IMR-90 (cell line): ENCODE measurements at regions not wholly inside any gene's neighbourhood (a gene's known extent, or its start where the extent isn't known, plus 50 kb on each side); places are given as distances from the start of the nearest gene placed in this dataset.

Experiments used
- ATAC-seq: fragments of 200-7000 bp; cut with Tn5 transposase; 2 replicates; pipeline ENCODE4 v1.9.1; 2020; ENCODE audit warnings: low read depth, mild to moderate bottlenecking, moderate library complexity
- BruUV-seq: library from RNA; stranded (reverse); fragments of 400-500 nt; replicated peaks from 2 replicates; lab custom pipeline; 2021; lab: Mats Ljungman, UMichigan
- CTCF ChIA-PET: fragments of 300-600 bp; formaldehyde crosslinking; extraction: SDS; loops from one replicate; lab custom pipeline; 2021; ENCODE audit warnings: antibody characterized with exemption; lab: Yijun Ruan, JAX
- POLR2A ChIA-PET: fragments of 300-600 bp; sonication (Branson Sonifier 250); formaldehyde crosslinking; loops from one replicate; lab custom pipeline; 2022; ENCODE audit warnings: antibody characterized with exemption; ENCODE audit not compliant: unreplicated experiment; lab: Charles Lee
- DNase-seq: peaks from one replicate; pipeline ENCODE4 v3.0.0; 2013
- H2AFZ ChIP-seq: replicated peaks from 2 replicates; pipeline ENCODE3; 2013; ENCODE audit warnings: low read length, mild to moderate bottlenecking; ENCODE audit not compliant: poor library complexity
- H2AK5ac ChIP-seq: 2 replicates; pipeline ENCODE4 v1.6.1; 2013; ENCODE audit warnings: low read depth, low read length, inconsistent platforms
- H2AK9ac ChIP-seq: replicated peaks from 2 replicates; pipeline ENCODE3; 2013; ENCODE audit warnings: mild to moderate bottlenecking, low read depth, low read length, moderate library complexity; ENCODE audit not compliant: poor library complexity
- H2BK120ac ChIP-seq: 2 replicates; pipeline ENCODE4 v1.6.1; 2013; ENCODE audit warnings: low read depth, low read length, inconsistent platforms
- H2BK15ac ChIP-seq: 3 replicates; pipeline ENCODE4 v1.6.1; 2013; ENCODE audit warnings: low read depth, low read length, inconsistent platforms
- H2BK20ac ChIP-seq: 2 replicates; pipeline ENCODE4 v1.6.1; 2013; ENCODE audit warnings: low read depth, mild to moderate bottlenecking, inconsistent platforms, low read length, moderate library complexity
- H2BK5ac ChIP-seq: 2 replicates; pipeline ENCODE4 v1.6.1; 2013; ENCODE audit warnings: mild to moderate bottlenecking, low read depth, low read length, inconsistent platforms; ENCODE audit not compliant: poor library complexity, severe bottlenecking
- H3K14ac ChIP-seq: replicated peaks from 2 replicates; pipeline ENCODE4 v1.6.1; 2013; ENCODE audit warnings: low read depth, low read length, inconsistent platforms
- H3K18ac ChIP-seq: 2 replicates; pipeline ENCODE4 v1.6.1; 2013; ENCODE audit warnings: low read depth, low read length, control low read depth
- H3K23ac ChIP-seq: 2 replicates; pipeline ENCODE4 v1.6.1; 2013; ENCODE audit warnings: low read depth, low read length, inconsistent platforms
- H3K27ac ChIP-seq: 2 replicates; pipeline ENCODE4 v1.5.1; 2013; ENCODE audit warnings: mild to moderate bottlenecking, control low read depth, low read length; ENCODE audit not compliant: insufficient read depth
- H3K27me3 ChIP-seq: 2 replicates; pipeline ENCODE4 v1.6.1; 2013; ENCODE audit warnings: low read length; ENCODE audit not compliant: control insufficient read depth, insufficient read depth
- H3K36me3 ChIP-seq: 2 replicates; pipeline ENCODE4 v1.6.1; 2013; ENCODE audit warnings: low read length, mixed read lengths; ENCODE audit not compliant: control insufficient read depth, insufficient read depth
- H3K4ac ChIP-seq: 2 replicates; pipeline ENCODE4 v1.6.1; 2013; ENCODE audit warnings: low read depth, low read length, inconsistent platforms
- H3K4me1 ChIP-seq: 2 replicates; pipeline ENCODE4 v1.6.1; 2013; ENCODE audit warnings: low read length, mixed read lengths; ENCODE audit not compliant: control insufficient read depth, insufficient read depth
- H3K4me2 ChIP-seq: 2 replicates; pipeline ENCODE4 v1.6.1; 2013; ENCODE audit warnings: low read depth, mild to moderate bottlenecking, control low read depth, low read length, moderate library complexity
- H3K4me3 ChIP-seq: 2 replicates; pipeline ENCODE4 v1.5.1; 2013; ENCODE audit warnings: low read depth, mild to moderate bottlenecking, control low read depth, low read length, moderate library complexity; ENCODE audit not compliant: insufficient read depth
- H3K56ac ChIP-seq: 2 replicates; pipeline ENCODE4 v1.6.1; 2013; ENCODE audit warnings: low read length, inconsistent platforms; ENCODE audit not compliant: insufficient read depth; ENCODE audit errors: extremely low read depth
- H3K79me1 ChIP-seq, 2 experiments: 2 replicates each; pipeline ENCODE4 v1.6.1; 2013; ENCODE audit warnings: low read length in 2 of 2, inconsistent platforms in 1 of 2, low read depth in 1 of 2
- H3K9ac ChIP-seq: 2 replicates; pipeline ENCODE4 v1.6.1; 2013; ENCODE audit warnings: low read depth, low read length, control low read depth
- H3K9me1 ChIP-seq: 2 replicates; pipeline ENCODE4 v1.6.1; 2013; ENCODE audit warnings: low read length, inconsistent platforms; ENCODE audit not compliant: insufficient read depth
- H3K9me3 ChIP-seq: 2 replicates; pipeline ENCODE4 v1.6.1; 2013; ENCODE audit warnings: low read length; ENCODE audit not compliant: control insufficient read depth, insufficient read depth
- H4K20me1 ChIP-seq: 2 replicates; pipeline ENCODE4 v1.6.1; 2013; ENCODE audit warnings: low read length, inconsistent platforms; ENCODE audit not compliant: insufficient read depth
- H4K5ac ChIP-seq: 2 replicates; pipeline ENCODE4 v1.6.1; 2013; ENCODE audit warnings: mild to moderate bottlenecking, low read depth, low read length, control low read depth
- H4K8ac ChIP-seq, 2 experiments: 2 replicates each; pipeline ENCODE4 v1.6.1; 2013; ENCODE audit warnings: low read depth in 2 of 2, low read length in 2 of 2, control low read depth in 1 of 2, inconsistent platforms in 1 of 2
- H4K91ac ChIP-seq: 2 replicates; pipeline ENCODE4 v1.6.1; 2013; ENCODE audit warnings: low read depth, low read length, inconsistent platforms; ENCODE audit not compliant: insufficient read depth
- MAFK ChIP-seq: IDR thresholded peaks from 2 replicates; pipeline ENCODE4 v1.6.1; 2012; ENCODE audit warnings: low read depth, low read length, improper control_type of control experiment
- MAZ ChIP-seq: IDR thresholded peaks from 2 replicates; pipeline ENCODE4 v1.6.1; 2012; ENCODE audit warnings: low read depth, mild to moderate bottlenecking, low read length, improper control_type of control experiment, moderate library complexity, borderline replicate concordance
- NFE2L2 ChIP-seq: fragments of 150-350 bp; IDR thresholded peaks from 2 replicates; pipeline ENCODE4 v1.6.1; 2016; ENCODE audit warnings: low read depth, mild to moderate bottlenecking, low read length
- POLR2A ChIP-seq: IDR thresholded peaks from 2 replicates; pipeline ENCODE4 v1.6.1; 2012; ENCODE audit warnings: mild to moderate bottlenecking, low read depth, low read length
- RAD21 ChIP-seq: IDR thresholded peaks from 2 replicates; pipeline ENCODE4 v1.6.1; 2012; ENCODE audit warnings: low read length, improper control_type of control experiment
- RCOR1 ChIP-seq: IDR thresholded peaks from 2 replicates; pipeline ENCODE4 v1.6.1; 2012; ENCODE audit warnings: mild to moderate bottlenecking, low read length, improper control_type of control experiment; ENCODE audit not compliant: insufficient replicate concordance
- WGBS, 2 experiments: methylation state at CpG; one replicate each; pipeline versions ENCODE4 v1.1.5 to v1.1.7; 2013; ENCODE audit warnings: missing lambda C conversion rate in 2 of 2; ENCODE audit not compliant: insufficient read length in 1 of 2; ENCODE audit errors: extremely low coverage in 2 of 2; 5-methylcytosine and 5-hydroxymethylcytosine counted together
- dilution Hi-C: fragments of 300-500 bp; cut with HindIII; formaldehyde crosslinking; loops from one replicate; pipeline ENCODE4 v1.14.3; 2018; ENCODE audit warnings: low sequenced_read_pairs; ENCODE audit not compliant: unreplicated experiment
- in situ Hi-C: fragments of 300-500 bp; cut with MboI; formaldehyde crosslinking; loops from 3 replicates; pipeline ENCODE4 v1.14.3; 2019; ENCODE audit warnings: low sequenced_read_pairs, inconsistent platforms, mixed read lengths
- intact Hi-C: fragments of 100-400 bp; cut with micrococcal nuclease; formaldehyde crosslinking; loops from 2 replicates; pipeline ENCODE4 v1.10.0; 2022
- TF ChIP-seq, protein P1 (sequence below): fragments of 150-350 bp; IDR thresholded peaks from 2 replicates; pipeline ENCODE4 v1.6.1; 2017; ENCODE audit warnings: mild to moderate bottlenecking, antibody characterized with exemption, low read length, low read depth
- TF ChIP-seq, protein P2 (sequence below): fragments of 150-350 bp; IDR thresholded peaks from 2 replicates; pipeline ENCODE4 v1.6.1; 2016; ENCODE audit warnings: low read depth, mild to moderate bottlenecking, low read length, moderate library complexity, borderline replicate concordance

DNA sequence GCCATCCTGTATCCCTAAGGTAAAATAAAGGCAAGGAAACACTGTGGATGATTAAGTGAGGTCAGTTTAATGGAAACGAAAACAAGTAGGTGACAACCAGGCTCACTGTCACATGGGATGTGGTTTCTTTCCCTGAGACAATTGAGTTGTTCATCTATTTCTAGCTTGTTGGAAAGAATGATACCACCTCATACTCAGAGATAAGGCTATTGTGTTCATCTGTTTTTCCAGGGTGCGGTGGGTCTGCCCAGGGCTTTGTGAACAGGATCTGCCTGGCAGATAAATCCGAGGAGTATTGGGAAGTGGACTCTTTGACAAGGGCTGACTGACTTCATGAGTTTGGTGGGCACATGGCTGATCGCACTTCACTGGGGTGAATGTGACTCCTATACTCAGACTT, 80.8 kb upstream of the TIAM2 start:
- BruUV-seq = no TSS peak
- no peak overlapping the region for H2AK5ac ChIP-seq
- in situ Hi-C loops (no loop called here), dilution Hi-C loops (no loop called here), intact Hi-C loops (no loop called here)
- peaks cover 4% of the 10 kb centered on the region; the same call in 1 of the 2 replicates for H3K36me3 ChIP-seq
- H2AFZ ChIP-seq = no peak overlapping the region
- H2BK5ac ChIP-seq = no peak overlapping the region
- H3K4me2 ChIP-seq = no peak overlapping the region
- H3K79me1 ChIP-seq = no peaks in the 10 kb centered on the region
- no peak overlapping the region for H4K5ac ChIP-seq
- no peaks in the 10 kb centered on the region for H3K9me3 ChIP-seq
- H3K27ac ChIP-seq = no peak overlapping the region
- H3K4ac ChIP-seq = no peak overlapping the region
- no peak overlapping the region for H4K8ac ChIP-seq
- POLR2A ChIA-PET = no interaction called here
- no peak overlapping the region for H3K9ac ChIP-seq
- H2BK20ac ChIP-seq = no peak overlapping the region
- CTCF ChIA-PET = no interaction called here
- H3K27me3 ChIP-seq = no peaks in the 10 kb centered on the region
- H2AK9ac ChIP-seq = no peak overlapping the region
- H3K14ac ChIP-seq = no peak overlapping the region
- H3K4me1 ChIP-seq = peaks cover 3% of the 10 kb centered on the region; the same call in 1 of the 2 replicates
- WGBS, 2 experiments = 86% methylated on average over 1 of the region's 4 CpGs; no CpG with 5 or more reads in 1 of the 2 experiments
- H3K9me1 ChIP-seq = no peaks in the 10 kb centered on the region; the same call in 1 of the 2 replicates
- TF ChIP-seq NFE2L2 (no peak), MAZ (no peak), POLR2A (no peak), RAD21 (no peak), RCOR1 (no peak), MAFK (no peak)
- TF ChIP-seq, protein P1, sequence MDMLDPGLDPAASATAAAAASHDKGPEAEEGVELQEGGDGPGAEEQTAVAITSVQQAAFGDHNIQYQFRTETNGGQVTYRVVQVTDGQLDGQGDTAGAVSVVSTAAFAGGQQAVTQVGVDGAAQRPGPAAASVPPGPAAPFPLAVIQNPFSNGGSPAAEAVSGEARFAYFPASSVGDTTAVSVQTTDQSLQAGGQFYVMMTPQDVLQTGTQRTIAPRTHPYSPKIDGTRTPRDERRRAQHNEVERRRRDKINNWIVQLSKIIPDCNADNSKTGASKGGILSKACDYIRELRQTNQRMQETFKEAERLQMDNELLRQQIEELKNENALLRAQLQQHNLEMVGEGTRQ = no peak
- TF ChIP-seq, protein P2, sequence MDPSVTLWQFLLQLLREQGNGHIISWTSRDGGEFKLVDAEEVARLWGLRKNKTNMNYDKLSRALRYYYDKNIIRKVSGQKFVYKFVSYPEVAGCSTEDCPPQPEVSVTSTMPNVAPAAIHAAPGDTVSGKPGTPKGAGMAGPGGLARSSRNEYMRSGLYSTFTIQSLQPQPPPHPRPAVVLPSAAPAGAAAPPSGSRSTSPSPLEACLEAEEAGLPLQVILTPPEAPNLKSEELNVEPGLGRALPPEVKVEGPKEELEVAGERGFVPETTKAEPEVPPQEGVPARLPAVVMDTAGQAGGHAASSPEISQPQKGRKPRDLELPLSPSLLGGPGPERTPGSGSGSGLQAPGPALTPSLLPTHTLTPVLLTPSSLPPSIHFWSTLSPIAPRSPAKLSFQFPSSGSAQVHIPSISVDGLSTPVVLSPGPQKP = no peak
- H4K20me1 ChIP-seq = no peaks in the 10 kb centered on the region
- H3K23ac ChIP-seq = no peak overlapping the region
- DNase-seq (no peak), ATAC-seq (no peak)
- no peak overlapping the region for H3K56ac ChIP-seq
- no peak overlapping the region for H4K91ac ChIP-seq
- no peak overlapping the region for H3K18ac ChIP-seq
- no peak overlapping the region for H3K4me3 ChIP-seq
- no peak overlapping the region for H2BK15ac ChIP-seq
- H2BK120ac ChIP-seq = no peak overlapping the region
